Renal pelvis (tissue), 1 donor: ENCODE measurements at regions not wholly inside any gene's neighbourhood (a gene's known extent, or its start where the extent isn't known, plus 50 kb on each side); places are given as distances from the start of the nearest gene placed in this dataset.

Experiments
- DNase-seq: peaks from one replicate; pipeline ENCODE4 v3.0.0-alpha.2; 2013

DNA sequence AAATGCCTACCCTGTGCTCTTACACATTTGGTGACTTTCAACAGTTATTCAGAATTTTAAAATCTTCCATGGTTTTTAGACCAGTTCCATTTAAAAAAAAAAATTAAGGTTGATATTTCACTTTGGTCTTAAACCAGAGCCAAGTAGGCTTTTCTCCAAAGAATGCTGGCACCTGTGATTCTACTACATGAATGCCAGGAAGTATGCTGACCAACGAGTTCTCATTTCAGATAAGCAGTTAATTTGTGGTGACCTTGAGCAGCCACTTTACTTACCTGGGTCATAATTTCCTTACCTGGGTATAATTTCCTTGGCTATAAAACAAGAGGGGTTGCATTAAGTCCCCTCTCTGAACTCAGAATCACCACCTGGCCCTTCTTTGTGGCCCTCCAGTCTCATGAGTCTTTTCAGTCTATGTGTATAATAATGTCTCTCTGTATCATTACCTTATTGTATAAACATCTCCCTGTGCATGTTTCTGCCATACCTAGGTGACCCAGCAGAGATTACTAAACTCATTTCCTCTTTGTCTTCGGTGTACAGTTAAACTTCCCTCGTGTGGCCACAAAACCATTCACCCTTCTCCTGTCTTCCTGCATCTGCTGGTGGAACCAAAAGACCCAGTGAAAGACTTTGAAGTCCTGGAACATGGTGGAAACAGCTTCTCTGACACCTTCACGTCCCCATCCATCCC, 139.1 kb upstream of the DPT start:
- DNase-seq: no peak

DNA sequence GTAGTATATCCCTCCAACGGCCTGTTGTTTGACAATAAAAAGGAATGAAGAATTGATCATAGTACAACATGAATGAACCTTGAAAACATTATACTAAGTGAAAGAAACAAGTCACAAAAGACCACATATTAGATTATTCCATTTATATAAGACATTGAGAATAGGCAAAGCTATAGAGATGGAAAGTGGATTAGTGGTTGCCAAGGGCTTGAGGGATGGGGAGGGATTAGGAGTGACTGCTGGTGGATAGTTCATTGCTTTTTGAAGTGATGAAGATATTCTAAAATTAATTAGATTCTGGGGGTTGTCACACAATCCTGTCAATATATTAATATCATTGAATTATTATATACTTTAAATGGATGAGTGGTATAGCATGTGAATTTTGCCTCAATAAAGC, 142.5 kb upstream of the DPT start:
- DNase-seq: no peak

DNA sequence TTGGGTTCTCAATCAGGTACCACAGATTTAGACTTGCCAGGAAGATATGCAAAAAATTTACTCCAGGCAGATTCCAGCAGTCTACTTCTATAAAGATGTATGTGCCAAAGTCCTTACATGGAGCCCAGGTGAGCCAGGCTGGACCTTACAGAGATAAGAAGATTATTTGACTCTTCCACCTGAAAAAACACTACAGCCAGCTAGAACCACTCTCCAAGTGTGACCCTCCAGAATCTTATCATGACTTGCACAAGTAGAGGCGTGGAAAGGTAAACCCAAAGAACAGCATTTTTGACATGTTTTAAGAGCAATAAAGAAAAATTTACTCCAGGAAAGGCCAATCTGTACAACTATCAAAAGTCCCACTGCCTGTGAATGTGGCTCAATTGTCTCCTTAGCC, 146.8 kb upstream of the DPT start:
- DNase-seq: no peak

DNA sequence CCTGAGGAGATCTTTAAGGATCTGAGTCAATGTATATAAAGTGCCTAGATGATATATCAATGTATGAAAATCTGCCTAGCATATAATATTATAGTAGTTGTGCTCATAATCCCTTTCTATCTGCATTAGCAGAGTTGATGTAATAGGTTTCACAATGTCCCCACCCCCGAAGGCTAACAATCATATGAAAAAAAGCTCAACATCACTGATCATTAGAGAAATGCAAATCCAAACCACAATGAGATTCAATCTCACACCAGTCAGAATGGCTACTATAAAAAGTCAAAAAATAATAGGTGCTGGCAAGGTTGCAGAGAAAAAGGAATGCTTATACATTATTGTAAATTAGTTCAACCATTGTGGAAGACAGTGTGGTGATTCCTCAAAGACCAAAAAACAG, 147.8 kb upstream of the DPT start:
- no peak for DNase-seq

DNA sequence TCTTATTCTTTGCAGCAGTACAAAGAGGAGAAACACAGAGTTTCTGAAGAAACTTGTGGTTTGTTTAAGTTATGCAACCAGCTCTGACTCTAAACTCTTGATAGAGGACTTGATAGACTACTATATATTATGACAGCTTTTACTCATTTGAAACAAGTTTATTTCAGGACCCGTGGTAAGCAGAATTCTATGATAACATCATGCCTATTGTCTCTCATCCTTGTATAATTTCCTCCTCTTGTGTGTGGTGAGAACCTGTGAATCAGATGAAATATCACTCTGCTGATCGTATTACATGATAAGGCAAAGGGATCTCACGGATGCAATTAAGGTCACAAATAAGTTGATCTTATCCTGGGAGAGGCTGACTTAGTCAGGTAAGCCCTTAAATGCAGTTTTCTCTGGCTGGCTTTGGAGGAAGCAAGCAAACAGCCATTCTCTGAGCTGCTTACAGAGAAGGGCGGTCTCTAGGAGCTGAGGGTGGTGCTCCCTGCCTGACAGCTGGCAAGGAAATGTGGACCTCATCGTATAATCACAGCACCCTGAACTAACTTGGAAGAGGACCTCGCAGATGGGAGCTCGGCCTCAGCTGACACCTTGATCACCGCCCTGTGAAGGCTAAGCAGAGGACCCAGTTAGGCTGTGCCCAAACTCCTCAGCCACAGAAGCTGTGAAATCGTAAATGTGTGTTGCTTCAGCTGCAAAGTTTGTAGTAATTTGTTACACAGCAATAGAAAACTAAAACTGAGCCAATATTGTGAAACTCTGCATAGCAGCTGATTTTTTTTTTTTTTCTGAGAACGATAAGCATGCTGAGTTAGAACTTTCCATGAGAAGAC, 151.1 kb upstream of the DPT start:
- no peak for DNase-seq

DNA sequence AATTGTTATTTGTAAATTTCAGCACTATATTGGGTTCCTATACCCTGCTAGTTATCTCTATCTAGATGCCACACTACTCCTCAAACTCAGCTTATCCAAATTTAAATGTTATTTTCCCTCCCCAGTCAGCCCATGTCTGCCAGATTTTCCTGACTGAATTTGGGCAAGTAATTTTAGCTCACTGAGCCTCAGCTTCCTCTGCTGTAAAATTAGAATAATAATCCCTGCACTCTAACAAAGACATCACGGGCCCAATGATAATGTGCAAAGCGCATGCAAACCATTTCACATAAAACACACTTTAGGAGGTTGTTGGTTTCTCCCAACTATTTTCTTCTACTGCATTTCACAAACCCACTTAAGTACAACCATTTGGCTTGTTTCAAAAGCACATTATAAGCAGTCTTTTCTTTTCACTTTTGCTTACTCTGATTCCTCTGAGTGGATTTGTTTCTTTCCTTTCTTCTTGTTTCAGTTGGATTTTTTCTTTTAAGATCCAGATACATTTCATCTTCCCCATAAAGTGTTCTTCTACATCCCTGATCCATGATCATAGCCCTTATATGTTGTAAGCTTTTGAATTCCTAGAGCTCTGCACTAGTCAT, 152.8 kb upstream of the DPT start:
- no peak for DNase-seq

DNA sequence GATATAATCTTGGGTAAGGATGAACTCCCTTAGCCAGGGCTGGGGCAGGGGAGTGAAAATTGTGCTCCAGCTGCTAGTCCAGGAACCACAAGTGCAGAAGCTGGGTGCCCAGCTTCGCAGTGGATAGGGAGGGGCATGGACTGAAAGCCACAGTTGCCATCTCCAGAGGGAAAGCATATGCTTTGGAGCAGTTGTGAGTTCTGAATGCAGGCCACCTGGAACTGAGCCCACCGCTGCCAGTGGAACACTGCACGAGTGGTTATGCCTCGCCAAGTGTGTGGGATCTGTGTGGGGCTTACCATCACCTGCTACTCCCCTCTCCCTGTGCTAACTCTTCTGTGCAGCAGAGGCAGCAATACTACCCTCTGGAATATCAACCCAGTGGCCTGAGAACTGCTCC, 158.4 kb upstream of the DPT start:
- DNase-seq: no peak

DNA sequence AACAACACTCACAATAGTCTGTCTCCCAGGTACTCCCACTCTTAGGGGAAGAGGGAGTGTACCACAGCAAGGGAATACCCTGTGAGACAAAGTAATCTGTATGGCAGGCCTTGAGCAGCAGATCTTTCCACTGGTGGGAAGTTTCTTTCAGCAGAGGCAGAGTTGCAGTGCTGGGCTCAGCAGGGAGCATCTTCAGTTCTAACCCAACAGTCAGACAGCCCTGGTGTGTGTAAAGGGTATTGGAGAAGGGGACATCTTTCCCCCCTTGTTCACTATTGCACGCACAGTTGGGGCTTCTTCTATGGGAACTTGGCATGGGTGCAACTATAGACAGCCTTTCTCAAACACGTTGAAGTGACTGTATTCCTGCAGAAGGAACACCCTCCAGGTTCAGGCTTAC, 159.4 kb upstream of the DPT start:
- no peak for DNase-seq

DNA sequence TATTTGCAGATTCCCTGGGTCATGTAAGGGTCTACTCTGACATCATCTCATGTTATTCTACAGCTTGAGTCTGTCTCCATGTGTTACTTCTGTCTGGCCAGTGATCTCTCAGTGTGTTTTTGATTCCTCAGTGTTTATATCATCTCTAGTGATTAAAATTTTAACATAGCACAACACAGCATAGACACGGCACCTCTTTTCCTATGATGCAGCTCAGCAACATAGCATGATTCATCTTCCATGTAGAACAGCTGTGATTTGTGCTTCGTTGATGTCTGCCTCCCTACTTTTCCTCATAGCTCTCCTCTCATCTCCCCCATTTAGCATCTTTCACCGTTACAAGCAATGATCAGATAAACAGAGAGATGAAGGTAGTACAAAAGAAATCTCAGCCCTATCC, 163.9 kb upstream of the DPT start:
- no peak for DNase-seq

DNA sequence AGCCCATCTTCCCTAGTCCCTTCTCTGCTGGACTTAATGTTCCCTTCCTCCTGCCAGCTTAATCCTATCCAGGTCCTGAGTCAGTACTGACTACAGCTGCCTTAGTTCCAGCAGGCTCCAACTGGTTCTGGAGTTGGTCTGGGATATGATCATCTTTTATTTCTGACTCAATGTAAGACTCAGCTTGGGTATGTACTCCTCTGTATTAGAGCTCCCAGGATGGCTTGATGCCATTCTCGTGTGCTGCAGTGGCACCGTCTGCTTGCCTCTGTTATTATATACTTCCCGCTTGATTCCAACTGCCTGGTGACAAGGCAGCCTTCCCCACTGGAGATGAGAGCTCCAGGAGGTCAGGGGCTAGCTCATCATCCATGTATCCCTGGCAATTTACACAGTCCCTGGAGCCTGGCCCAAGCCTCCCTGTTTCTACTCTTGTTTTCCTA, 164.4 kb upstream of the DPT start:
- DNase-seq: no peak

DNA sequence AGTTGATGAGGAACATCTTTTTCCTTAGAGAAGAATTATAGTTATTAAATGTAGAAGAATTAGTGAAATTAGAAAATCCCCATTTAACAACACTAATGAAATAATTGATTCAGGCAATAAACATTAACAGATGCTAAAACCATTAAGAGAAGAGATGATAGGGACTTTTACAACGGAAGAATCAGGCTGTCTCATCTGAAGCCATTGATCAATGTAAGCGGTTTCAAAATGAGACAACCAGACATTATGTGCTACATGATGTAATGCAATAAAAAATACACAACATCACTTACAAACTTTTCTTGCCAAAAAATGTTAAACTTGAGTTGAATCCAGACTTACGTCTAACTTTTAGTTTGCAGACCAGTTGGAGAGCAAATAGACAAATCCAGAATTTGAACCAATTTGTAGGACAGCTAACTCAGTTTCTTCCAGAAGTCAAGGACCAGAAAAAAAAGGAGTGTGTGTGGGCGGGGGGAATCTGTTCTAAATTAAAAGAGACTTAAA, 165.4 kb upstream of the DPT start:
- DNase-seq: no peak

DNA sequence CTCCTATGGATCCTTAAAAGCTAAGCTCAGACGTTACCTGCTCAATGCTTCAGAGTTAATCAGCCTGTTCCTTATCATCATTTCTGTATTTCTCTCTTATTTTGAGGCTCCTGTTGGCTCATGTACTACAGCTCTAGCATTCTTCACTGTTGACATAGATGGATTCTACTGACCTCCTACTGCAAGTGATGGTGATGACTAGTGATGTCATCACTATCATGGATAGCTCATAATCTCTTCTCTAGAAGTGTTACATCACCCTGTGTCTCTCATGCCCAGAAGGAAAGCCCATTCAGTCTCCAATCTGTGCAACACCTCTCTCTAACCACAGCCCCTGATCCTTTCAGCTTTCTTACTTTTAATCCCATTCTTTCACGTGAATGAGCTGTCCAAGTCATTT, 168.2 kb upstream of the DPT start:
- no peak for DNase-seq

DNA sequence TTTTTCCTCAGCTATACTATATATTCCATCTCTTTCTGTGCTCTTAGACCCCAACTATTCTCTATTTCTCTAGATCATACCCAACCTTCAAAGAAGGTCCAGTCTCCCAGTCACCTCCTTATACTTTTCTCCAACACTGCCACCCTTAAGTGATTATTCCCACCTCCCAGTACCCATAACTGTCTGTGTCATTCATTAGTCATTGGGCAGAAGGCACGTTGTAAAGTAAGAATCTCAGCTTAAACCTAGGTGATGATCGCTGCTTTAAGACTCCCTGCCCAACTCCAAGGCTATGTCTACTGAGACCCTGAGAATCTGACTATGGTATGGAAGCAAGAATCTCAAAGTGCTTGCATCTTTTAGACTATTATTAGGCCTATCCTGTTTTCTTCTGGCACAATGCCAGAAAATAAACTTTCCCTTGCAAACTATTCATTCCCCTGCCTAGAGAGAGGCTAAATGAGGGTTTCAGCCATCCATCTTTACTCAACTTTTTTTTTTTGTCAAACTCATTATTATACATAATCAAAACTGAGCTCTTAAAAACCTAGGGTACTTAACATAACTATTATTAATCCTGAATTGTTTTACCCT, 174.3 kb upstream of the DPT start:
- no peak for DNase-seq

DNA sequence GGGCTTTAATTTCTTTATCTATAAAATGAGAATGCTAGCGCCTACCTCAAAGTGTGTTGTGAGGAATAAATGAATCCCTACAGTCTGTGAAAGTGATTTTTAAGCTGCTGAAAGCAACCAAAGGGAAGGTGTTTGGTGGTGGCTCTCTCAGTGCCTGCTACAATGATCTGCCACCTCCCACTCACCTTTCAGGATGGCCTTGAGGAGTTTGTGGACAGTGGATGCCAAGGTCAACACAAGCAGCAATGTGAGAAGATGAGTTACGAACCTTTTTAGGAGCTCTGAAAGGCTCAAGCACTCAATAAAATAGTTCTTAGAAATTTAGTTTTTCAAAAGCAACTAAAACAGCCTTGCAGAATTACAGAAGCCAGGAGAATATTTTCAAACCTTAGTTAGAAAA, 176.6 kb upstream of the DPT start:
- no peak for DNase-seq

DNA sequence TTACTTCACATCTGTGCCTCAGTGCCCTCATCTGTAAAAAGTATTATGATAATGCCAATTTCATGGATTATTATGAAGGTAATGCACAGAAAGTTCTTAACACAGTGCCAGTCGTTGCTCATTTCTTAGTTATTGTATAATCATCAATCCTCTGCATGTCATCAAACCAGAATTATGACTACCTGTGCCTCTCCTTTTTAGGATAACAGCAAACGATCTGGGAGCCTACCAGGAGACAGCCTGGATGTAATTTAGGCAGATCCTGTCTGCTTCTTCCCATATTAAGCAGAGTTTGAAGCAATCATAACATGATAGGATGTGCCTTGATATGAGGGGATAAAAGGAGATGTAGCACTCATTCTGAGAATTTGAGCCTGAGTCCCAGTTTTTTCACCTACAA, 177.4 kb upstream of the DPT start:
- no peak for DNase-seq

DNA sequence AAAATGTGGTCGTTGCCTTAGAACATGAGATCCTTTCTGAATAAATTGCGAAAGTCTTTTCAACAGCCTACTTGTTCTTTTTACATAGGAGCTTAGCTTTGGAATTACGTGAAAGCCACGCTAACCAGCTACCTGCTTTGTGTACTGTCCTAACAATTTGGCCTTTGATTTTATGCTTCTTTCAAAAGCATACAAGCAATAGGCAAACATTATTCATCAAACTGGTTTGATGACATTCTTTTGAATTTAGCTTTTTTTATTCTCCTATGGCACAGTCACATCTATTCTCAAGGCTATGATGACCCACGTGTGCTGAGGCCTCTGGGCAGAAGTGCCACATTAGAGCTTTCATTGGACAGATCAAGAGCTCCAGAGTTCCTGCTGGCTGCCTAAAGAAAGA, 178.0 kb upstream of the DPT start:
- no peak for DNase-seq

DNA sequence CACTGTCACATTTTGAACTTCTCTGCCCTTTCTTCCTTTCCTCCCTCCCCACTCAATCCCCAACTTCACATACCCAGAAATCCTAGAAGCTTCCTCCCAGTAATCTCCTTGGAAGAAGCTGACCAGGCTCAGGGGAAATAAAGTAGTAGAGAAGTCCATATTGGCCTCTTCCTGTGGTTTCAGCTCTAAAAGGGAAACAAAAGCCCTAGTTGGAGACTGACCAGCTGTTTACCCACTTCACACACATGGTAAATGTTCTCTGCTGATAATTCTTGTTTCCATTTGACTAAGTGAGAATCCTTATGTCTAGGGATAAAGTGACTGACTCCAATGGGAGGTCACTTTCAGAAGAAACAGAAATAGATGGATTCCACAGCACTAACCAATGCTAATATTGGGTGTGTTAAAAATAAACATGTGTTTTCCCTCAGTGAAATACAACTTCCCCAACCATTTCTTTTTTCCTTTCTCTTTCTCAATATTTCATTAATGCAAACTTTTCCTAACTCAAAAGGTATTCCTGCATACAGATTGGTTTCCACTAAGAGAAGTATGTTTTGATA, 178.9 kb upstream of the DPT start:
- DNase-seq: no peak

DNA sequence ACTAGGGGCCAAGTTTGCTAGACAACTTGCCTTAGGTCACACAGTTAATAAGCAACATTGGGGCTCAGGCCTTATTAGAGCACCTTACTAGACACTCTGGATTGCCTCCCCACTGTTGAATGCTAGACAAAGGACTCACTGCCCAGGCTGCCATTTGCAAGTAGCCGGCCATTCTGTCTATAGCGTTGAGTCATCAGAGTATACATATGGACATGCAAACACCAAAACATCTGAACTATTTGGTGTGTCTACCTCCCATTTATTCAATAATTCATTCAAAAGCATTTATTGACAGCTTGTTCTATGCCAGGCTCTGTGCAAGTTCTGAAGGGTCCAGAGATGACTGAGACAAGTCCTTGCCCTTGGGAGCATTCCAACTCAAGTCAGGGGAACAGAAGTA, 181.4 kb upstream of the DPT start:
- no peak for DNase-seq

DNA sequence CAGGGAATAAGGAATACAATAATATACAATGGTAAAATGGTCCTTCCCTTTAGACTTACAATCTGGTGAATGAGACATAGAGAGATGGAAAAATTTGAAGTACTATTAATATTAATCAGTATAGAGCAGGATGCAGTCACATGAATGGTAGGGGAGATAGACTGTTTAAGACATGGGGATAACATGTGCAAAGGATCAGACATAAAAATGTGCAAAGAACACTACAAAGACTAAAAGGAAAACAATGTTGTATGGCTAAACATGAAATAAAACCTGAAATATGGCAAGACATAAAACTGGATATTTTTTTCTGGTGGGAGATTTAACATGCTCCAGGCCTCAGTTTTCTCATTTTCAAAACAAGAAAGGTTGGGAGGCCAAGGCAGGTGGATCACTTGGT, 182.4 kb upstream of the DPT start:
- peak; percentile 38 for DNase-seq

DNA sequence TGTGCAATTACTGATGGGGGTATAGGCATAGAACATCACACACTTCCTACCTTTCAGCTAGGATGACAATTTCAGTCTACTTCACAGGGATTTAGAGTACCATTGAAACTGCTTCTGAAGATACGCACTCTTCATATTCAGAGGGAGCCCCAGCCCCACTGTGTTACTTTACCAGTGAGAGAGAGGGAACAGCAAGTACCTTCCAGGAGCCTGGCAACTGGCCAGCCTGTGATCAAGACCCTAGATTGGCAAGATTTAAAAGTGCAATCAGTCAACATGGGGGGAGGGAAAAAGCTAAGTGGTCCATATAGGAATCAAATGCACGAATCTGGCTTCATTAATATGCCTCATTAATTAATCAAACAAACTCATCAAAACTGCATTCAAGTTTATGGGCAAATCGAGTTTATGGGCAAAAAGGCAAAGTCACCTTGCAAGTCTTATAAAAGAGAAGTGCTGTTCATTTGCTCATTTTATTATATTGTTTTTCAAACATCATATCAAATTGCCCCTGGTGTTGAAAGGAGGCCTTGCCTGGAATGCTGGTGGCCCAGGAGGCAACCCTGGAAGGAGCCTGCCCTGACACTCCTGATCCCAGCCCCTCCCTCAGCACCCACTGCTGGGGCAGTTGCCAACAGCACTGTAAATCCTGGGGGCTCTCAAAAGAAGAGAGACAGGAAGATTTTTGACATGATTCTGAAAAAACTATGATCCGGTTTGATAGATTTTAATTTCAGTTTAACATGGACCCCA, 184.9 kb upstream of the DPT start:
- no peak for DNase-seq

DNA sequence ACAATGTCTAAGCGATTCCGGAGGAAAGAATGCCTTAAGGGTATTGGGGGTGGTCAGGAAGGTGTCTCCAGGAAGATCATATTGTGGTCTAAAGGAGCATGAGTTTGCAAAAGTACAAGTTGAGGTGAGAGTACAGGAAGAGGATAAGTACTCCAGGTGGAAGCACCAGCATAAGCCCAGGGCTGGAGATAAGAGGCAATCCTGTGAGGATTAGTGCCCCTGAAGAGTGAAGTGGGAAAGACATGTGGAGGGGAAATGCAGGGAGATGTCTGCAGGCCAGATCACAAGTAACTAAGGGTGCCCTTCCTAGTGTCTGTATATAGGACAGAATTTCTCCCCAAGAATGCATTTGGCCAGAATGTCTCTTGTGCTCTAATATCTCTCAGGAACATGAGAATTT, 188.3 kb upstream of the DPT start:
- no peak for DNase-seq

DNA sequence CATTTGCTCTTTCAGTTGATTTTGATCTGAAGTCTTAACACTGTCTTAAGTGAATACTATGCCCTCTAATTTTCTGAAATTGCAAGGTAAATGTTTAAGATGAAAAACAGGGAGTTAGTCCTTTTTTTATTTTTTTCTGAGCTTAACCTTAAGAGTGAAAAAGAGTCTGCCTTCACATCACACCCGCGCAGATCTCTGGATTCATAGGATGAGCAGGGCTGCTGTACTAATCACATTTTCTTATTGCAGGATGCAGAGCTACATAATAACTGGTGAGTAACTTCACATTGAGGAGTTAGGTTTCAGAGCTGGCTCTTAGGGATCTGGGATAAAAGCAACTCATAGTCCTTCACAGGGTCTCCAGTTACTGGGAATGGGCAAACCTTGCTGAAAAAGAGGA, 188.7 kb upstream of the ATP1B1 start:
- no peak for DNase-seq
